NCI-H146 treated with DMSO at 0.1 percent for 48 hours (cell line): ENCODE measurements at regions not wholly inside any gene's neighbourhood (a gene's known extent, or its start where the extent isn't known, plus 50 kb on each side); places are given as distances from the start of the nearest gene placed in this dataset.
"Not testable (repeated sequence)": the region's sequence is repeated elsewhere in the genome, so short reads cannot be mapped to it uniquely, and the experiment has no call there.

ENCODE experiments used
- DNase-seq: peaks from one replicate; lab custom pipeline; 2025; ENCODE audit not compliant: unreplicated experiment; lab: John Stamatoyannopoulos, UW

GRCh38 chr10:64765498-64765897 lies 1244.3 kb downstream of the REEP3 start:
- DNase-seq, result no peak

- DNase-seq, result no peak
Observed at GRCh38 chr10:64771253-64772050, 1250.3 kb downstream of the REEP3 start.

DNA sequence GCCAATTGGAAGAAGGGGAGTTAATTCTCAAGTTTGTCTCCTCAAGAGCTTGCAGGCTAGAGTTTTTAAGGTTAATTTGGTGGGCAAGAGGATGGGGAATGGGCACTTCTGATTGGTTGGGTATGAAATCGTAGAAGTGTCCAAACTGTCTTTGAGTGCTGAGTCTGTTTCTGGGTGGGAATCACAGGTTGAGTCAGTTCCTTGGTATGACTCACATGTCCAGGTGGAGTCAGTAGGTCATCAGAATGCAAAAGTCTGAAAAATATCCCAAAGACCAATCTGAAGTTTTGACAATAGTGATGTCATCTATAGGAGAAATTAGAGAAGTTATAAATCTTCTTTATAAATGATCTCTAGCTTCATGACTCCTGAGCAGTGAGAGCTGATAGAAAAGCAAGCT lies 1252.2 kb downstream of the REEP3 start:
- no peak for DNase-seq

- not testable (repeated sequence) for DNase-seq
Observed at GRCh38 chr10:64784451-64784850, 1263.2 kb downstream of the REEP3 start.

GRCh38 chr10:64785816-64786215 lies 1264.6 kb downstream of the REEP3 start:
- no peak for DNase-seq

- no peak for DNase-seq
Observed at GRCh38 chr10:64786989-64787388, 1265.8 kb downstream of the REEP3 start.

- DNase-seq, result no peak
Observed at GRCh38 chr10:64795847-64796246, 1274.6 kb downstream of the REEP3 start.

- DNase-seq, result no peak
Observed at GRCh38 chr10:64798297-64798696, 1277.1 kb downstream of the REEP3 start.

GRCh38 chr10:64808233-64808632 lies 1287.0 kb downstream of the REEP3 start:
- not testable (repeated sequence) for DNase-seq

GRCh38 chr10:64810046-64810445 lies 1288.8 kb downstream of the REEP3 start:
- not testable (repeated sequence) for DNase-seq

- DNase-seq, result no peak
Observed at GRCh38 chr10:64813391-64813790, 1292.2 kb downstream of the REEP3 start.

DNA sequence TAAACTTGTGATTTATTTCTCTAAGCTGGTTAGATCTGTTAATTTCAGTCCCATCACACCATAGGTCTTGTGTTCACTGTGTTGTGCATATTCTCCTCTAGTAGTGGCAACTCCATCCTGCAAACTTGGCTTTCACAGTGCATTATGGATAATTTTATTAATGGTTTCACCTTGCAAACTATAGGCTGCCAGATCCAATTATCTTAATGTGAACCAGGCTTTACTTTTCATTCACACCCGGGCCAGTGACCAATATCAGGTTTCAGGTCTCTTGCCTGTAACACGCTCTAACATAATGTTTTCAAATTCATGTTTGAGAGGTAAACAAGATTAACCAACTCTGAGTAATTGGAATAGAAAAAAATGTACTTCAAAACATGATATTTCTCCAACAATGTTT lies 1293.0 kb downstream of the REEP3 start:
- no peak for DNase-seq

DNA sequence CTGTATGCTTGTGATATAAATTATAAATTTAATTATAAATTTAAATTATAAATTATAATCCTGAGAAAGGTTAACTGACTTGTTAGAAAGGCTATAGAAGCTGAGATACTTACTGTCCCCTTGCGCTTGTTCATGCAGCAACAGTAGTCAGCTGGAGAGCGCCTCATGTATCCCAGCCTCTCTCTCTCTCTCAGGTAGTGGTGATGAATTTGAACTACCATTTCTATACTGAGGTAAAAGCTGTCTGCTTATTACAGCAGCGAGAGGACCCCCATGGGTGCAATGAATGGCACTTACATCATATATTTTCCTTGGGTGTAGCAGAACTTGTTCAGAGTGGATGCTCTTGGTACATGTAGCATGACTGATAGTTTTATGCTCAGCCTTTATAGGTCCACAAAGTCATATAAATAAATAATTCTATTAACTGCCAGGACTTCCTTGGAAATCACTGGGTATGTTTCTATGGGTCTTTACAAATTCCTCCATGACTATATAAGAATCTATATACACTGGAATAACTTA lies 1308.7 kb downstream of the REEP3 start:
- no peak for DNase-seq

DNA sequence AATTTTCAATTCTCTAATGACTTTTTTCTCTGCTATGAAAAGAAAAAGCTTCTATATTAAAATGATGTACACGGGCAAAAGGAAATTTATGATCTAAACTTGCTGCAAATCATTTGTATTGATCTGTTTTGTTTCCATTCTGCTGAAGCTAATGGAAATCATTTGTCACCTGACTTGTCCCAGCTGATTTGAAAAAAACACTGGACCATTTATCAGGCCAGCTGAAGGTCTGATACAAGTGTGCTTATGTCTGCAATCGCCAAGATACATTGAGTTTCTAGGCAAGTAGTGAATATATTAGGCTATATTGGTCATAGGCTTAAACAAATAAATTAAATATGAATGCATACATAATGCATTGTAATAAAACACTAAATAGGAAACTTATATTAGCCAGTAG lies 1309.7 kb downstream of the REEP3 start:
- no peak for DNase-seq

DNA sequence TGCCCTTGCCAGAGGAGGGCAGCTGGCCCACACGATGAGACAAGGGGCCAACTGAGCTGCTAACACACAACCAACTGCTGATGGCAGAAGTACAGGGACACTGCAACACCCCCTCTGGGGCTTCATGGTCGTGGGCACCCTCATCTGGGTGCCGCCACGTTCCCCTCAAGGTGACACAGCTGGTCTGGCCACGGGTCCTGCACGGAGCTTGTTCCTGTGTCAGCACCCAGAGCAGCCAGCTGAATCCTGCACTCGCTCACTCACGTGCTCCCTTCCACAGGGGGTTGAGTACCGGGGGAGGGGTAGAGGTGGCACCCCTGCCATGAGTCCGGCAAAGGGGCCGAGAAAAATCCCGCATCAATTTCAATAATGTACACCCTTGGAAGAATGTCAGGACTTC lies 1319.1 kb downstream of the REEP3 start:
- DNase-seq, result no peak

DNA sequence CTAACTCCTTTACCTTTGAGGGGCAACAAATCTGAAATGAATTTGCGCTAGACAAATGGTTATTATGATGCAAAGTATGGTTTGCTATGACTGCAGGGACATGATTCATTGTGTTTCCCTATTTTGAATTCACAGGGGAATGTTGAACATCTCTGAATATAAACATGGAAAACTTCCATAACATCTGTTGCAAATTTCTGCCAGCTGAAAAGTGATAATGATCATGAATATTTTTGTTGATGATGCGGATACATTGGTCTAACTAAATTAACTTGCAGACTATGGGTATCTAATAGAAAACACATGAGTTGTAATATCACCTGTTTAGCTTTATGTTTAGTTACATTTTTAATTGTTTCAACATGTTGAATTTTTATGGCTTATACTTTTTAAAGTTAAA lies 1325.5 kb downstream of the REEP3 start:
- DNase-seq, result no peak

DNA sequence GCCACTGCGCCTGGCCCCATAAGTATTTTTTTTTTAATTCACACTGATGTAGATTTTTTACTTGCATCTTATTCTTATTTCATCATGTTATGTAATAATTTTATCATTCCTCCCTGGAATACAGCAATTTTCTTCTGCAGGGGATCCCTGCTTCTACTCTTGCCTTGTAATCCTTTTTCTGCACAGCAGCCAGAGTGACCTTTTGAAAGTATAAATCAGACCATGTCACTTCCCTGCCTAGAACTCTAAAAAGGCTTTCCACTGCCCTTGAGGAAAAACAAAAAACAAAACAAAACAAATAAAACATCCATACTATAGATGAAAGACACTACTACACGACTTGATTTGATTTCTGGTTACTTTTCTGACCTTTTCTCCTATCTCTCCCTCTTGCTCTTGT lies 1334.7 kb downstream of the REEP3 start:
- no peak for DNase-seq

GRCh38 chr10:64859911-64860310 lies 1338.7 kb downstream of the REEP3 start:
- DNase-seq, result no peak

GRCh38 chr10:64863836-64864235 lies 1342.6 kb downstream of the REEP3 start:
- DNase-seq, result no peak

DNA sequence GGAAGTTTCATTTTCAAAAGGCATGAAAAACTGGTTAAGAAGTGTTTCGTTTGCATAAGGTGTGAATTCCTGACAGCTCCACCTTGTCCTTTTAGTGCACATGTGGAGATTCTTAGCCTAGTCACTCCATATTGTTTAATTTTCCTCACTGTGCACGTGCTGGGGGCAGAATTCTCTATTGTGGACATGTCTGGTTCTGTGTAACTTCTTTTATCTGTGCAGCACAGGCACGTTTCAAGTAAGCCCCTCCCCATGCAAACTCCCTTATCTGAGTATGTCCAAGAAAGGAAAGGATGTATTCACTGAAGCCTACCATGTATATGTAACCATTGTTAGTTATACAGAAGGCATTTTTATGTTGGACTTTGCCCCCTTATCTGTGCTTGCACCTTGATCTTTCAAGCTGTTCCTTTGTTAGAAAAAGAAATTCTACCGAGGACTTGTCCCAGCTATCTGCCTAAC lies 1346.3 kb downstream of the REEP3 start:
- no peak for DNase-seq

DNA sequence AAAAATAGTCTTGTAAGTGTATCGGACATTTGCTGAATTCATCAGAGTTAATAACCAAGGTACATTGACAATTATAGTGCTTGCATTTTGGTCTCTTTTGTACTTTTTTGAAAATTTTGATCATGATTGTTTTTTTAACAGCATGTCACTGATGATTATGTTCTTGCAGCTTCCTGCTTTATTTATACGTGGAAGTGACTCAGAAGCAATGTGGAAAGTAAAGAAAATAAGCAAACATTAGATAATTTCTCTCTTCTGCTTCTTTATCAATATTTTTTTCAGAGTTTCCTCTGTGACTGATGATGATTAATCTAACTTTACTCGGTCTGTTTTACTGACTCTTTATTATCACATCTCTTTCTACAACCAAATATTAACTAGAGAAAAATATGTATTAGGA lies 1351.9 kb downstream of the REEP3 start:
- DNase-seq, result no peak

GRCh38 chr10:64873959-64874358 lies 1352.8 kb downstream of the REEP3 start:
- DNase-seq, result no peak

DNA sequence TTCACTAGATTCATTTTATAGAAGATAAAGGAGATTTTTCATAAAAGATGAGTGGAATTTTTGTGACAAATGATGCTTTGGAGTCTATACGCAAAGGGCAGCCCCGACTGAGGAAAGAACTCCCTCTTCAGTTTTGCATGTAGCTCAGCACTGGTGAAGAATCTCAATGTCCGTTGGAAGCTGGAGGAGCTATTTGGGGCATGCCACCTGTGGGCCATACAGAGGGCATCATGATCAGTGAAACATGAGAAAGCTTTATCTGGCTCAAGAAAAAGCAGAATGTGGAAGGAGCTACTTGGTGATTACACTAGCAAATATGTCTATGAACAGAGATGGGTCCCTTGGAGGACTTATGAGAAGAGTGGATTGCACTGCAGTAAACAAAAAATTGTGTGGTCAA lies 1359.3 kb downstream of the REEP3 start:
- DNase-seq, result no peak
